Stimulated activated CD4-positive, alpha-beta T cell treated with anti-CD3 and anti-CD28 coated beads, TNF-alpha, amount 100 ng/mL, for 4 hours (primary cell): ENCODE measurements at regions not wholly inside any gene's neighbourhood (a gene's known extent, or its start where the extent isn't known, plus 50 kb on each side); places are given as distances from the start of the nearest gene placed in this dataset.

Experiments
- DNase-seq, 3 experiments: peaks; one replicate each; pipeline ENCODE4 v3.0.0-alpha.2; 2020; ENCODE audit warnings: low read depth in 3 of 3

DNA sequence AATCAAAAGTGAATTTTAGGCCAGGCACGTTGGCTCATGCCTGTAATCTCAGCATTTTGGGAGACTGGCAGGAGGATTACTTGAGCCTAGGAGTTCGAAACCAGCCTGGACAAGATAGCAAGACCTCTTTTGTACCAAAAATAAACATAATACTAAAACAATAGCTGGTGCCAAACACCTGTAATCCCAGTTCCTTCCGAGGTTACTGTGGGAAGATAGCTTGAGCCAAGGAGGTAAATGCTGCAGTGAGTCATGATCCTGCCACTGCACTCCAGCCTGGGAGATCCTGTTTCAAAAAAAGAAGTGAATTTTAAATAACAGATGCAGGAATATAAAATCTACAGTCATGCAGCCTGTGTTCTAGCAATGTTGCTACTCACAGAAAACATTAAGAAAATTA lies 488.3 kb downstream of the PPARGC1A start:
- DNase-seq, result no peak

DNA sequence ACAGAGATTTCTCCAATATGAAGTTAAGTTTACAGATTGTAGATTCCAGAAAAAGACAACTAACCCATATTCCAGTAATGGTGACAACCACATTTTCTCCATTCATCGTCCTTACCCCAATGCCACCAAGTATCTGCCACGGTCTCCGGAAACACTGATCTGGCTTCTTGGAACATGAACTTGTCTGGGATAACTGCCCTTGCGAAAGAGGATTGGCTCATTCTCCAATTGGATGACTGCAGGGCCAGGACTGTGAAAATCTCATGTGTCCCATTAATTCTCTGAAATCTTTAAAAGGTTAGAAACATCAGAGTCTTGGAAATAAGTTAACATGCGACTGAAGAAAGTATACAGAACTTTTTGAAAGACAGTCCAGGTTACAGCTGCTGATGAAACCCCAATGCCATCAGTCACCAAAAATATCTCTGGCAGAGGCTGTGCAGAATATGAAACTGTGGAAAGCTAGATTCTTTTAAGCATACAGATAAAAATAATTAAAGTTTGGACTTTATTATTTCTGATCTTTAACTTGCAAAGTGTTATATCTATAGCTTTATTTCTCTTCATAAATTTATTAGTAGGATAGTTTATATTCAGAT lies 496.9 kb downstream of the PPARGC1A start:
- no peak for DNase-seq

DNA sequence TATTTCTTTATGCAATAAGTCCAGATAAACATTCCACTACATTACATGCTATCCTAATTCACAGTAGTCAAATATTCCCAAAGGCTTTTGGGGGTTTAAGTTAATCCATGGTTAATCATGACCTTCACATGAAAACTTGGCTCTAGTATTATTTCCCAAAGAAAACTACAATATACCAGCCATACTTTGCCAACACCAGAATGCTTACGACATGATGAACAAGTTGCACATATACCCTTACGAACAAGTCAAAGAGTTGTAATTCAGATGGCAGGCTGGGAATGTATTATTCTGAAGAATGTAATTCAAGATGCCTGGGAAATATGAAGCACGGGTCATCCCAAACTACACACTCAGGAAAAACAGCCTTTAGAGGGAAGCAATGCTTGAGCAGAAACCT lies 499.6 kb downstream of the PPARGC1A start:
- no peak for DNase-seq

DNA sequence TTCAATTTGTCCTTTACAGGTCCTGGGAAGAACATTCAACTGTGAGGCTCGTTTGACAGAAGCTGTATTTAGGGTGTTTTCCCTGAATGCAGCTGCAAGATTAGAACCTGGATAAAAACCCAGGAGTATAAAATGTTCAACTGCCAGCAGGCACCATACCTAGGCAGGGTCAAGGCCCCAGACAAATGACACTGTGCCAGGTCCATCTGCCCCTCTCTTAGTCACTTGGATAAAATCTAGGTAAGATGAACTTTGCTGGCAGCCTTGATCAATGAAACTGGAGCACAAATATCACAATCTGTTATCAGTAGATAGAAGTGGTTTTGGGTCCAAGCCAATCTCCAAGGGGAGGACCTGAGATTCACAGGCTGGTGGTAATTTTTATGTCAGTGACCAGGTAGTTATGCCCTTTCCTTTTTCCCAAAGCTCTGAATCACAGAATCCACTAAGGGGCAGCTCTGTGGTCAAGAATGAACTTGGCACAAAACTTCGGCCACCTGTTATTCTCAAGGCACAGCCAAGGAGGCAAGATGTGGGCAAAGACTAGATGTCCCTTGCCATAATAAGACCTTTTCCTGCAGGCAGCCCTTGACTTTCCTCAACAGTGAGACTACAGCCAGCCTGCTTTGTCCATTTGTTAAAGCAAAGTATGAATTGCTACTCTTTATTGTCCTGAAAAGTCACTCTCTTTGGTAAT lies 501.0 kb downstream of the PPARGC1A start:
- DNase-seq, result no peak

DNA sequence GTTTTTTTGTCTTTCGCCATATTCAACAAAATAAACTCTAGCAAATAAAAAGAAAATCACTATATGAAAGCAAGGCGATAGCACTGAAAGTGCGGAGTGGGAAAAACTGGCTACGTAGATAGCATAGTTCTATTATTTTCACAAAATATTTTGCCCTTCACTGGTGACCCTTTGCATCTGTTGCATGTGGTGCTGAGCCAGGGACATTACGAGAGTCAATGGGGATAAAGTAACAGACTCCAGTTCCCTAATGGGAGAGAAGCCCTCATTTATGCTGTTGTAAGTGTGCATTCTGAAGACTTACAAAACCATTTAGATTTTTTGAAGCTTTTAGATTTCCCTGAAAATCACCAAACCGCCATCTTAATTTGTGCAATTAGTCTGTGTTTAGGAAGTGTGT lies 501.6 kb downstream of the PPARGC1A start:
- no peak for DNase-seq

GRCh38 chr4:23384741-23385140 lies 505.1 kb downstream of the PPARGC1A start:
- DNase-seq, result no peak

DNA sequence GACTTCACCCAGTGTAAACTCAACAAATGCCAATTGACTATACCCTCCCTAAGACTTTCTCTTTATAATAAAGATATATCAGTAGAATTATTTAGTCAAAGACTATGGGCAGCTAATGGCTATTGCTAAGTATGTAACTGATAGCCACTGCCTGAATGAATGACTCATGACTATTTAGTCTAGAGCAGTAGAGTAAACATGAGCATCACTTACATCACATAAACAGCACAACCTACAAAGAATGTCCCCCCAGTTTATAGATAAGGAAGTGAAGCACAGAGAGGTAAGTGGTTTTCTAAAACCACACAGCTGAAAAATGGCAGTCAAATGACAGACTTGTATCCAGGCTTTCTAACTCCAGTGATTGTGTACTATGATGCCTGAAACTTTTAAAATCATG lies 507.0 kb downstream of the PPARGC1A start:
- no peak for DNase-seq

GRCh38 chr4:23374259-23374658 lies 515.6 kb downstream of the PPARGC1A start:
- DNase-seq, result no peak

DNA sequence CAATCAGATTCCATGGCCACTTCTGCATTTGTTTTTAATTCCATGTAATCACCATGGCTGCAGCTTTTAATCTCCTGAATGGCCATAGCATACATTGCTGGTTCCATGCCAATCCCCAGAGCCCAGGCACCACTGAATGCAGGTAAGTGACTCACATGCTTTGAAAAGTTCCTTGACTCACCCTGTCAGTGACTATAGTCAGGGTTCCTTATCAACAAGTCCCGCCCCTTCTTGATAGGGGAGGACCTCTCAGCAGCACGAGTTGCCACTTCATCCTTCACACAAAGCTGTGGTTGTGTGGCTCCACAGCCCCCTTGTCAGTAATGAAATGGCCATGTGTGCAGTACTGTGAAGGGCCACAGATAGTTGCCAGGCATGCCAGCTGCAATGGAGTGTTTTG lies 516.6 kb downstream of the PPARGC1A start:
- DNase-seq, result peak in 1 of 3 experiments; percentile 2

GRCh38 chr4:23371533-23371932 lies 518.3 kb downstream of the PPARGC1A start:
- no peak for DNase-seq

DNA sequence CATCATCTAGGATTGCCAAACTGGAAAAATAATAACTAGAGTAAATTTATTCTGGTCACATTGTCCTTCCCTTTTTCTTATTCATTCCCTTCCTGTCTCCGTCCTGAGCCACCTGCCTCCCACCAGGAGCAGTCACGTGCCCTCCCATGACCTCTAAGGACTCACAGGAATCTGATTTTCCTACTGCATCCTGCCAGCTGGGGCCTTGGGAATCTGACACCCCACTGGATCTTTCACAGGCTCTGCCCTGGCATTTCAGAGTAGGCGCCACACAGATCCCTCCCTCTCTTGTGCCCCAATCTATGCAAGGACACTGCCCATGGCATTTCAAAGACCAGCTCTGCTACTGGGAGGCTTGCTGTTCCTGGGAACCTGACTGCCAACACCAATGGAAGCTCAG lies 520.5 kb downstream of the PPARGC1A start:
- no peak for DNase-seq

- DNase-seq, result no peak
These were observed 521.7 kb downstream of the PPARGC1A start for GRCh38 chr4:23368081-23368697.

GRCh38 chr4:23366557-23366906 lies 523.3 kb downstream of the PPARGC1A start:
- no peak for DNase-seq

GRCh38 chr4:23365871-23366556 lies 523.8 kb downstream of the PPARGC1A start:
- no peak for DNase-seq

- no peak for DNase-seq
These were observed 524.8 kb downstream of the PPARGC1A start for GRCh38 chr4:23365086-23365485.

DNA sequence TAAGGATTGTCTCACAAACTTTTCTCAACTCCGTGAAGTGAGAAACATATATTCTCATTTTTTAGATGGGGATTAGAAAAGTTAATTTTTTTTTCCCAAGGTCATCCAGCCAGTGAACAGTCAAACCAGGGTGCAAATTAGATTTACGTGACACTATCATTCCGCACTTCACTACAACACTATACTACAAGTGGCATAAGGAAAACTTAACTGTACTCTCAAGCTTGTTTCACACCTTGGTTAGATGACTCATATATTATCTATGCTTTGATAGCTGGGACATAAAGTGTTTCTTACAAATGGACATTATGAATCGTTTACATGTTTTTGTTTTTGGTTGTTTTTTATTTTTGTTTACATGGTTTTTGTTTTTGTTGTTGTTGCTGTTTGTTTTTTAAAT lies 525.7 kb downstream of the PPARGC1A start:
- DNase-seq, result no peak

DNA sequence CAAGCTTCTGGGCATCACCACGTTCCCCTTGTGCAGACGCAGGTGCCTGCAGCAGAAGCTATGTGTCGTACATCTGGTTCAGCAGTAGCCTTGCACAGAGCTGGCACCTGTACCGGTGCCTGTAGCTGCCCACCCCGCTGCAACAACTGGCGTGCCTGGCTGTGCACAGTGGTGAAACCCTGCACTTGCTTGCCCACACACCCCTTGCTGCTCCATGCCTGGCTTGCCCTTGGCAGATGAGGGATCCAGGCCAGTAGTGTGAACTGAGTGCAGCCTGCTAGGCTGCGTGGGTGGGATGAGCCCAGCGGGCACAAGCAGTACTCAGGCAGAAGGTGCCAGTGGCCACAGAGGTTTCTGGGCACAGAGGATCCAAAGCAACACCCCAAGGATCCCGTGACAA lies 528.4 kb downstream of the PPARGC1A start:
- no peak for DNase-seq

DNA sequence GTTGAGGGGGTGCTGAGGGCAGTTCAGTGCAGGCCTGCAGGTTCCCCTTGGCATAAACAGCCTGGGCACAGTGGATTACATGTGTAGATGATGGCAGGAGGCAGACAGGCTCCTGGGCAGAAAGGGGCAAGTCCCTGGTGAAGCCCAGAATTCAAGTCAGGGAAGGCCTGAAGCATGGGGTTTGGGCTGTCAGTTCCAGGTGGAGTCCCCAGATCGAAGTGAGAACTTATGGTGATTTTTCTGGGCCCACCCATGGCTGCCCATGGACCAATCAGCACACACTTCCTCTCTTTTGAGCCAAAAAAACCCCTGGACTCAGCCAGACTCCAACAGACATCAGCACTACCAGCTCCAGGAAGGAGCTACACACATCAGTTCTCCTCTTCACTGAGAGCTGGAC lies 529.1 kb downstream of the PPARGC1A start:
- DNase-seq, result no peak

DNA sequence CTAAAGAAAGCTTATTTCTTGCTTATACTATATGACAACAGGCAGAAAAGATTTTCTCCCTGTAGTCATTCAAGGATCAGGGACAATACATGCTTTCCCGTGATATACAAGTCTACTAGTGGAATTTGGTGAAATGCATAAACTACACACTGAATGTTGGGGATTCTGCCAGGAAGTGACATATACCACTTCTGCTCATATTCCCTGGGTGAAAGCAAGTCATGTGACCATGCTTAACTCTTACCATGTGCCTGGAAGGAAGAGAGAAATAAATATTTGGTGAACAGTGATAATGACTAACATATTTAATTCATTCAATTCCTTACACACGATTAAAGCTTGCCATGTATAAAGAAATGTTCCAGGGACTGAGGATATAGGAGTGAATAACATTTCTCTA lies 534.6 kb downstream of the PPARGC1A start:
- DNase-seq, result no peak

GRCh38 chr4:23353200-23353599 lies 536.6 kb downstream of the PPARGC1A start:
- no peak for DNase-seq

- no peak for DNase-seq
These were observed 540.9 kb downstream of the PPARGC1A start for GRCh38 chr4:23348789-23349498.

DNA sequence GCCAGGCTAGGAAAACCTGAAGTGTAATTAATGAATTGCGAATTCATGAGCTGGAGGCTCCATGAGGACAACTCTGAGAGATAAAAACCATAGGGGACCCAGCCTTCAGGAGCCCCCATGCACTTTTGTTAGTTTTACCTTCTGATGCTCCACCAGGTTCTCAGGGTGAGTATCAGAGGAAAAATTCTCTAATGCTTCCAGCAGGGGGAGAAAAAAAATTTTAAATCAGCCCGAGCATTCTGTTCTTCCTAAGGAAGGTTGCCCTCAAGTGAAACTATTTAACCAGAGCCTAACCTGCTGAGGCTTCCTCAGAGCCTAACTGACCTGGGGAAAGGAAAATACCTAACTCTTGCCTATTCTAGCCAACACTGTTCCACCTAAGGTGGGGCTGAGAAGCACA lies 552.6 kb downstream of the PPARGC1A start:
- no peak for DNase-seq
